Keratinocyte (primary cell): ENCODE measurements at regions not wholly inside any gene's neighbourhood (a gene's known extent, or its start where the extent isn't known, plus 50 kb on each side); places are given as distances from the start of the nearest gene placed in this dataset.

Experiments used
- DNase-seq: peaks from one replicate; pipeline ENCODE4 v3.0.0-alpha.2; 2011; ENCODE audit warnings: low read depth, missing footprints, low spot score
- FAIRE-seq: peaks from 2 replicates; lab custom pipeline; 2011; peaks lifted over from hg19 to GRCh38; lab: Jason Lieb, UNC
- H2AFZ ChIP-seq: 2 replicates; pipeline ENCODE4 v1.6.0; 2012; ENCODE audit warnings: low read length, control low read depth, inconsistent platforms; ENCODE audit not compliant: control insufficient read depth
- H3K27ac ChIP-seq: 2 replicates; pipeline ENCODE4 v1.5.1; 2011; ENCODE audit warnings: low read length; ENCODE audit not compliant: control insufficient read depth, insufficient read depth
- H3K27me3 ChIP-seq: 3 replicates; pipeline ENCODE4 v1.6.0; 2011; ENCODE audit warnings: low read length; ENCODE audit not compliant: control insufficient read depth, insufficient read depth; ENCODE audit errors: extremely low read depth
- H3K36me3 ChIP-seq, 2 experiments: 2 replicates in 1 of 2; 3 replicates in 1 of 2; pipeline ENCODE4 v1.5.1; 2011; ENCODE audit warnings: low read length in 2 of 2, mild to moderate bottlenecking in 1 of 2; ENCODE audit not compliant: control insufficient read depth in 2 of 2, insufficient read depth in 2 of 2; ENCODE audit errors: extremely low read depth in 1 of 2
- H3K4me1 ChIP-seq: 3 replicates; pipeline ENCODE4 v1.5.1; 2011; ENCODE audit warnings: low read length; ENCODE audit not compliant: control insufficient read depth, insufficient read depth; ENCODE audit errors: extremely low read depth
- H3K4me2 ChIP-seq: 3 replicates; pipeline ENCODE4 v1.6.0; 2011; ENCODE audit warnings: low read depth, low read length; ENCODE audit not compliant: control insufficient read depth, insufficient read depth; ENCODE audit errors: extremely low read depth
- H3K4me3 ChIP-seq, 3 experiments: fragments of 200-600 bp in 1 of 3; sonication (generic) in 1 of 3; 2 replicates in 2 of 3; 3 replicates in 1 of 3; pipeline ENCODE4 v1.5.1; 2011 to 2016; ENCODE audit warnings: low read length in 3 of 3, mild to moderate bottlenecking in 3 of 3, control low read depth in 2 of 3, inconsistent platforms in 1 of 3, low read depth in 1 of 3, mixed read lengths in 1 of 3, mixed run types in 1 of 3, moderate library complexity in 1 of 3; ENCODE audit not compliant: control insufficient read depth in 2 of 3, insufficient read depth in 2 of 3; ENCODE audit errors: extremely low read depth in 1 of 3
- H3K79me2 ChIP-seq: 2 replicates; pipeline ENCODE4 v1.6.0; 2012; ENCODE audit warnings: low read length; ENCODE audit not compliant: control insufficient read depth, insufficient read depth
- H3K9ac ChIP-seq: 3 replicates; pipeline ENCODE4 v1.6.0; 2011; ENCODE audit warnings: low read length; ENCODE audit not compliant: control insufficient read depth, insufficient read depth; ENCODE audit errors: extremely low read depth
- H3K9me1 ChIP-seq: 3 replicates; pipeline ENCODE4 v1.6.0; 2011; ENCODE audit warnings: low read length; ENCODE audit not compliant: control insufficient read depth, insufficient read depth; ENCODE audit errors: extremely low read depth
- H3K9me3 ChIP-seq: 2 replicates; pipeline ENCODE4 v1.5.1; 2012; ENCODE audit warnings: low read depth, low read length; ENCODE audit not compliant: control insufficient read depth
- H4K20me1 ChIP-seq: 3 replicates; pipeline ENCODE4 v1.6.0; 2011; ENCODE audit warnings: low read length; ENCODE audit not compliant: control insufficient read depth, insufficient read depth; ENCODE audit errors: extremely low read depth
- CTCF ChIP-seq, 3 experiments: IDR thresholded peaks in 1 of 3; conservative IDR thresholded peaks in 1 of 3; optimal IDR thresholded peaks in 1 of 3; 2 replicates in 2 of 3; 3 replicates in 1 of 3; pipeline versions ENCODE3 to v1.5.1; 2011; ENCODE audit warnings: low read length in 3 of 3, mild to moderate bottlenecking in 3 of 3, moderate library complexity in 2 of 3, control low read depth in 1 of 3, inconsistent platforms in 1 of 3; ENCODE audit not compliant: insufficient read depth in 2 of 3; ENCODE audit errors: extremely low read depth in 1 of 3
- EZH2 ChIP-seq: IDR thresholded peaks from one replicate; pipeline ENCODE4 v1.6.1; 2012; ENCODE audit warnings: inconsistent platforms, mild to moderate bottlenecking, low read length, moderate library complexity
- dilution Hi-C: fragments of 300-500 bp; cut with MboI; formaldehyde crosslinking; loops from one replicate; pipeline ENCODE4 v1.7.0; 2020; ENCODE audit warnings: low sequenced_read_pairs; ENCODE audit not compliant: extremely low pct_ligation_motif_present

GRCh38 chr4:81366779-81367178 is 104.9 kb downstream of the RASGEF1B start:
- Histone ChIP-seq H3K4me3 (no peak overlapping the region), H3K9me1 (no peaks in the 10 kb centered on the region), H3K9me3 (no peaks in the 10 kb centered on the region), H3K79me2 (no peaks in the 10 kb centered on the region), H3K4me1 (no peaks in the 10 kb centered on the region), H2AFZ (no peak overlapping the region), H3K27ac (no peak overlapping the region), H3K36me3 (no peaks in the 10 kb centered on the region), H3K27me3 (no peaks in the 10 kb centered on the region), H4K20me1 (no peaks in the 10 kb centered on the region), H3K4me2 (no peak overlapping the region), H3K9ac (no peak overlapping the region)
- DNase-seq (no peak), FAIRE-seq (no peak)
- TF ChIP-seq CTCF (optimal IDR thresholded peaks at IDR 0.05 in 1 of 3, IDR thresholded peaks at IDR 0.05 in 1 of 3, conservative IDR thresholded peaks at IDR 0.05 in 1 of 3; ENCODE audit: extremely low read depth in 1 of 3, insufficient read depth in 2 of 3, low read length in 3 of 3) (no peak), EZH2 (no peak)
- dilution Hi-C loops = no loop called here

- no peak for DNase-seq
- no peak for TF ChIP-seq EZH2
- no peak for TF ChIP-seq CTCF (optimal IDR thresholded peaks at IDR 0.05 in 1 of 3, IDR thresholded peaks at IDR 0.05 in 1 of 3, conservative IDR thresholded peaks at IDR 0.05 in 1 of 3; ENCODE audit: extremely low read depth in 1 of 3, insufficient read depth in 2 of 3, low read length in 3 of 3)
- no peak overlapping the region for H3K9ac ChIP-seq
- no peaks in the 10 kb centered on the region for H3K79me2 ChIP-seq
- no peaks in the 10 kb centered on the region for H3K36me3 ChIP-seq
- FAIRE-seq = no peak
- dilution Hi-C loops = no loop called here
- H4K20me1 ChIP-seq = no peaks in the 10 kb centered on the region
- no peak overlapping the region for H3K4me3 ChIP-seq
- H3K27me3 ChIP-seq = no peaks in the 10 kb centered on the region
- H3K27ac ChIP-seq = no peak overlapping the region
- H3K9me3 ChIP-seq = no peaks in the 10 kb centered on the region
- H2AFZ ChIP-seq = no peak overlapping the region
- H3K9me1 ChIP-seq = no peaks in the 10 kb centered on the region
- no peak overlapping the region for H3K4me2 ChIP-seq
- H3K4me1 ChIP-seq = no peaks in the 10 kb centered on the region
Observed at GRCh38 chr4:81360737-81361136, 111.0 kb downstream of the RASGEF1B start.
